Muscle layer of duodenum (tissue), 2 donors: ENCODE measurements at regions not wholly inside any gene's neighbourhood (a gene's known extent, or its start where the extent isn't known, plus 50 kb on each side); places are given as distances from the start of the nearest gene placed in this dataset.
"Not testable (repeated sequence)": the region's sequence is repeated elsewhere in the genome, so short reads cannot be mapped to it uniquely, and the experiment has no call there.

Experiments used
- H3K27ac ChIP-seq: one replicate; pipeline ENCODE4 v1.7.0; 2013; ENCODE audit warnings: mild to moderate bottlenecking, low read length
- H3K27me3 ChIP-seq: one replicate; pipeline ENCODE4 v1.7.0; 2013; ENCODE audit warnings: low read depth, mild to moderate bottlenecking, control low read depth, low read length
- H3K36me3 ChIP-seq, 2 donors: one replicate each; pipeline ENCODE4 v1.7.0; 2013; ENCODE audit warnings: low read length in 2 of 2, control low read depth in 1 of 2, mild to moderate bottlenecking in 1 of 2; ENCODE audit not compliant: insufficient read depth in 2 of 2, control insufficient read depth in 1 of 2
- H3K4me1 ChIP-seq, 2 donors: one replicate each; pipeline ENCODE4 v1.7.0; 2013; ENCODE audit warnings: low read length in 2 of 2, mild to moderate bottlenecking in 2 of 2, control low read depth in 1 of 2, moderate library complexity in 1 of 2; ENCODE audit not compliant: insufficient read depth in 2 of 2, control insufficient read depth in 1 of 2
- H3K4me3 ChIP-seq, 2 donors: one replicate each; pipeline ENCODE4 v1.7.0; 2013; ENCODE audit warnings: low read length in 2 of 2, low read depth in 1 of 2, mild to moderate bottlenecking in 1 of 2
- H3K9me3 ChIP-seq, 2 donors: one replicate each; pipeline ENCODE4 v1.7.0; 2013; ENCODE audit warnings: low read length in 2 of 2, control low read depth in 1 of 2, mild to moderate bottlenecking in 1 of 2; ENCODE audit not compliant: control insufficient read depth in 1 of 2
- donor health status: healthy.

- not testable (repeated sequence) for H3K9me3 ChIP-seq, H3K27me3 ChIP-seq, H3K4me1 ChIP-seq, H3K27ac ChIP-seq, H3K4me3 ChIP-seq, H3K36me3 ChIP-seq
These were observed 507.2 kb upstream of the ZNF608 start for GRCh38 chr5:125253634-125254033.

DNA sequence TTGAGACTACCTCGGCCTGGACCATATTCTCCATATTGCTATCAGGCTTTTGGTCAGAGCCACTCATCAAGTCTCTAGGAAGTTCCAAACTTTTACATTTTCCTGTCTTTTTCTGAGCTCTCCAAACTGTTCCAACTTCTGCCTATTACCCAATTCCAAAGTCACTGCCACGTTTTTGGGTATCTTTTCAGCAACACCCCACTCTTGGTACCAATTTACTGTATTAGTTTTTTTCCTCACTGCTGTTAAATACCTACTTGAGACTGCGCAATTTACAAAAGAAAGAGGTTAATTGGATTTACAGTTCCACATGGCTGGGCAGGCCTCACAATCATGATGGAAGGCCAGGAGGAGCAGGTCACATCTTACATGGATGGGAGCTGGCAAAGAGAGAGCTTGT, 507.8 kb upstream of the ZNF608 start:
- no peak overlapping the region for H3K4me3 ChIP-seq
- H3K9me3 ChIP-seq: peaks cover 0 to 5% of the 10 kb centered on the region in 2 donors
- H3K36me3 ChIP-seq: no peaks in the 10 kb centered on the region
- no peak overlapping the region for H3K27ac ChIP-seq
- no peaks in the 10 kb centered on the region for H3K4me1 ChIP-seq
- H3K27me3 ChIP-seq: no peaks in the 10 kb centered on the region

- Histone ChIP-seq H3K27ac (no peak overlapping the region), H3K4me1 (no peaks in the 10 kb centered on the region), H3K4me3 (no peak overlapping the region), H3K27me3 (no peaks in the 10 kb centered on the region), H3K9me3 (peaks cover 0 to 5% of the 10 kb centered on the region in 2 donors), H3K36me3 (no peaks in the 10 kb centered on the region)
These were observed 509.9 kb upstream of the ZNF608 start for GRCh38 chr5:125256296-125256695.

- no peaks in the 10 kb centered on the region for H3K4me1 ChIP-seq
- no peak overlapping the region for H3K4me3 ChIP-seq
- no peaks in the 10 kb centered on the region for H3K36me3 ChIP-seq
- no peak overlapping the region for H3K27ac ChIP-seq
- peaks cover 0 to 5% of the 10 kb centered on the region in 2 donors for H3K9me3 ChIP-seq
- no peaks in the 10 kb centered on the region for H3K27me3 ChIP-seq
These were observed 510.9 kb upstream of the ZNF608 start for GRCh38 chr5:125257057-125257972.

GRCh38 chr5:125257997-125258396, 511.6 kb upstream of the ZNF608 start:
- H3K4me3 ChIP-seq: no peak overlapping the region
- peaks cover 0 to 5% of the 10 kb centered on the region in 2 donors for H3K9me3 ChIP-seq
- H3K27me3 ChIP-seq: no peaks in the 10 kb centered on the region
- no peaks in the 10 kb centered on the region for H3K36me3 ChIP-seq
- no peak overlapping the region for H3K27ac ChIP-seq
- no peaks in the 10 kb centered on the region for H3K4me1 ChIP-seq

DNA sequence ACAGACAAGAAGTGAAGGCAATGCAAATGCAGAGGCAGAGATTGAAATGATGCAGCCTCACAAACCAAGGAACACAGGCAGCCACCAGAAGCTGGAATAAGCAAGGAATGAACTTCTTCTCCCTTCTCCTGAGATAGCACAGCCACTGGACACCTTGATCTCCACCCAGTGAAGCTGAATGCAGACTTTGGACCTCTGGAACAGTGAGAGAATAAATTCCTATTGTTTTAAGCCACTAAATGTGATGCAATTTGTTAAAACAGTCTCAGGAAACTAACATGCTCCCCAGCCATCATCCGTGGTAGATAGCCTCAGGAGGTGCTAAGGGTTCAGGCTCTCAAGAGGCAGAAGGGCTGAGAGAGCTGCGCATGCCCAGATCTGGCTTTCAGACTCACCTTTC, 512.2 kb upstream of the ZNF608 start:
- H3K27ac ChIP-seq: no peak overlapping the region
- peaks cover 0 to 5% of the 10 kb centered on the region in 2 donors for H3K9me3 ChIP-seq
- no peaks in the 10 kb centered on the region for H3K36me3 ChIP-seq
- no peak overlapping the region for H3K4me3 ChIP-seq
- no peaks in the 10 kb centered on the region for H3K4me1 ChIP-seq
- H3K27me3 ChIP-seq: no peaks in the 10 kb centered on the region

DNA sequence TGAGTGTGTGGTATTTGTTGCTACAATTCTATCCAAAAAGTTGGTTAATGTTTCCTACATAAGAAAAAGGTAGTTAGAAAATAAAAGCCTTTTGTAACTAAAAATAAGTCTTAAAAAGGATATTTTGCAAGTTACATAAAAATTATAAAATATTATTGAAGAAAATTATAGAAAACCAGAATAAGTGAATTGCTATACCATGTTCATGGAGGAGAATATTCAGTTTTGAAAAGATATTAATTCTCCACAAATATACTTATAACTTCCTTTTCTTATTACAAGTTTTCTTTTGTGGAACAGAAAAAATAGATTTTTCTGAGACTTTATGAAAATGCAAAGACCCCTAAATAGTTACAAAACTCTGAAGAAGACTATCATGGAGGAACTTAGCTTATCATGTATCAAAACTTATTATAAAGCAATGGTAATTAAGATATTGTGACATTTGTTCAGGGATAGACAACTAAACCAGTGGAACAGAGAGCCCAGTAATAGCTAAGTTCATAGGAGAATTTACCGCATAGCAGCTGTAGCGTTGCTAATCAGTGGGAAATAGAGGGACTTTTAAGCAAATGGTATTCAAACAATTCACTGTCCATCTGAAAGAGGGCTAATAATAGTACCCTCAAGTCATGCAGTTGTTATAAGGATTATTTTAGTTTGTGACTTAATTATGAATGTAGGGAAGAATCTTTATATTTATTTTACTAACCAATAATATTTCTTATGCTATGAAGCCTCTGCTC, 515.2 kb upstream of the ZNF608 start:
- Histone ChIP-seq H3K27ac (no peak overlapping the region), H3K27me3 (no peaks in the 10 kb centered on the region), H3K4me1 (no peaks in the 10 kb centered on the region), H3K9me3 (no peaks in the 10 kb centered on the region), H3K4me3 (no peak overlapping the region), H3K36me3 (no peaks in the 10 kb centered on the region)

DNA sequence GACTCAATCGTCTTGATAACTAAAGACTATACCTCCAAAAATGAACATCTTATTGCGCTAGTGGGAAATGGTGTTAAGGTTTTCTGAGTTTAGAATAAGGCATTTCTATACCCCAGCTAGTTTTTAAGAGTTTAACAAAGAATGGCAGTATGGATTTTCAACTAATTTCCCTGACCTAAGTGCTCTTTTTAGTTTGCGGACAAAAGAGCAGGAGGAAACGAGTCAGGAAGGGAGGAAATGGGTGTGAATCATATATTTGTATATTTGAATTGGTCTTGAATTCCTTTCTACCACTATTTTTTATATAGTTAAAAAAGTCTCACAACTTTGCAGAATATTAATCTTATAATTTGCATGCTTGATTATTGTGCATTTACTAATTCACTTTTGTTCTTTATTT, 516.3 kb upstream of the ZNF608 start:
- no peak overlapping the region for H3K4me3 ChIP-seq
- no peaks in the 10 kb centered on the region for H3K9me3 ChIP-seq
- no peaks in the 10 kb centered on the region for H3K4me1 ChIP-seq

DNA sequence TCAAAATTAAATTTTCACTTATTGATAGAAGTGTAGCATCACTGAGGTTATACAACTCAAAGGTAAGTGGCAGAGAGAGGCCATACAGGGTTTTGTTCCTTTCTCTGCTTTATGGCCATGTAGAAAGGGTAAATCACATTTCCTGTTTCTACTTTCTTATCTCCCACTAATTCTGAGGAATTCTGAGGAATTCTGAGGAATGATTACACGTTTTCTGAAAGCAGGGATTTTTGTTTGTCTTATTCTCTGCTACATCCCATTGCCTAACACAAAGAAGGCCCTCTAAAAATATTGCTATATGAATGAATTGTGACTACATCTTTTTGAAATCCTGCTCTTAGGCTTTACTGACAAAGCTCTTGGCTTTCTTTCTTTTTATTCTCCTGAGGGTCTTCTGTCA, 516.9 kb upstream of the ZNF608 start:
- H3K27me3 ChIP-seq: no peaks in the 10 kb centered on the region
- H3K27ac ChIP-seq: no peak overlapping the region
- no peaks in the 10 kb centered on the region for H3K4me1 ChIP-seq
- H3K4me3 ChIP-seq: no peak overlapping the region
- H3K36me3 ChIP-seq: no peaks in the 10 kb centered on the region
- no peaks in the 10 kb centered on the region for H3K9me3 ChIP-seq

More for the DNA sequence above, 516.3 kb upstream of the ZNF608 start:
- H3K27ac ChIP-seq: no peak overlapping the region
- no peaks in the 10 kb centered on the region for H3K36me3 ChIP-seq
- H3K27me3 ChIP-seq: no peaks in the 10 kb centered on the region

DNA sequence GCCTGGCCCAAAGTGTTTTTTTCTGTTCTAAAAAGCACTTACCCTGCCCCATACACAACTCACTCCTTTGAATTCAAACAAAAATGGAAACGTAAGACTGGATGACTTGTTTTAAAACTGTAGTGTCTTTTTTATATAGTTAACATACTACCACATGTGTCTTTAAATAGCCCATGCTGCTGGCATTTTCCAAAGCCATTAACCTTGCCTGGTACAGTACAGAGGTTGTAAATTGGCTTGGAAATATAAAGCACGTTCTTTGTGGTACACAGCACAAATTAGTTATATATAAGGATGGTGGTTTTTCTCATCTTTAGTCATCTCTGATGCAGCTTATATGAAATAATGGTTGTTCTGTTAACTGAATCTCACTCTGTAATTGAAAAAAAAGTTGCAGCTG, 519.7 kb upstream of the ZNF608 start:
- Histone ChIP-seq H3K36me3 (no peaks in the 10 kb centered on the region), H3K4me1 (no peaks in the 10 kb centered on the region), H3K27me3 (no peaks in the 10 kb centered on the region), H3K27ac (no peak overlapping the region), H3K4me3 (no peak overlapping the region), H3K9me3 (no peaks in the 10 kb centered on the region)

- H3K9me3 ChIP-seq: no peaks in the 10 kb centered on the region
- no peaks in the 10 kb centered on the region for H3K27me3 ChIP-seq
- no peak overlapping the region for H3K4me3 ChIP-seq
- H3K27ac ChIP-seq: no peak overlapping the region
- H3K4me1 ChIP-seq: no peaks in the 10 kb centered on the region
- H3K36me3 ChIP-seq: no peaks in the 10 kb centered on the region
These were observed 521.3 kb upstream of the ZNF608 start for GRCh38 chr5:125267636-125268248.
